ENCODE measurements at regions not wholly inside any gene's neighbourhood (a gene's known extent, or its start where the extent isn't known, plus 50 kb on each side); places are given as distances from the start of the nearest gene placed in this dataset.
"Not testable (repeated sequence)": the region's sequence is repeated elsewhere in the genome, so short reads cannot be mapped to it uniquely, and the experiment has no call there.

DNA sequence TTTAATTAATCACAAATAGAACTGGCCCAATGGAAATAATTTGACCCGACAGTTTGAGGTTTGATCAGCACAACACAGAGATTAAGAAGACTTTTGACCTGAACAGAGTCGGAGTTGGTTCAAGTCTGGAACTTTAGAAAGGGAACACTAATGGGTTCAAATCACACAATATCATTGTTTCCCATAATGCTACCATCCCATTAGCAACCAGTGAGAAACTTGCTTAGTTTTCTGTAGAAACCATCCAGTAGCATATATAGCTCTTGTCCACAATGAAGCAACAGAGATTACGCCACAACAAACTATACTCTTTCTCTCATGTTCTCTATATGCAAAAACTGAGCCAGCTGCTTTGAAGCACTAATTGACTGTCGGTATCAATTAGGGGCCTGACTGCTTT, 376.9 kb upstream of the SPRY2 start:
- DNase-seq (ENCODE audit: low spot score in 2 of 2), result no peak
- no peak overlapping the region for H3K27ac Mint-ChIP-seq
- H3K36me3 Mint-ChIP-seq, result no peaks in the 10 kb centered on the region
- ATAC-seq, result no peak
- peaks cover 4 to 18% of the 10 kb centered on the region in 2 donors for H3K9me3 Mint-ChIP-seq

DNA sequence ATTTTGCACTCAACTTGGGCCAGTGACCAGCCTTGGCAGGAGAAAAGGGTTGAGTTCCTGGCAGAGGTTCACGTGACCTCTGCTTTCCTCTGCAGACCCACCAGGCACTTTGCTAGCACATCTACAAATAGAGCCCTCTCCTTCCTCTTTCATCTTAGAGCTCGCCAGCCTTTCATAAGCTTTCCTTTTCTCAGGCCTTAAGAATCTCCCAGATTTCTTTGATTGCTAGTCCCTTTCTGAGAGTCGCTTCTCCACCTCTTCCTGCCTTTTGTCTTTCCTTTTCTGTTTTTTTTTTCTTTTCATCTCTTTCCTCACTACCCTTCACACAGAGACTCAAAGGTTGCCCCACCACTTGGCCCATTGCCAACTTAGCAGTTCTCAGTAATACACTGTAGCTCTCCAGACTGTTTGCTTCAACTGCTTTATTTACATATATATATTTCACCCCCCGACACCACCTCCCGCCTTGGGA, 375.7 kb upstream of the SPRY2 start:
- no peak for DNase-seq (ENCODE audit: low spot score in 2 of 2)
- Mint-ChIP-seq H3K36me3 (no peaks in the 10 kb centered on the region), H3K9me3 (peaks cover 4 to 18% of the 10 kb centered on the region in 2 donors), H3K27ac (no peak overlapping the region)
- no peak for ATAC-seq

DNA sequence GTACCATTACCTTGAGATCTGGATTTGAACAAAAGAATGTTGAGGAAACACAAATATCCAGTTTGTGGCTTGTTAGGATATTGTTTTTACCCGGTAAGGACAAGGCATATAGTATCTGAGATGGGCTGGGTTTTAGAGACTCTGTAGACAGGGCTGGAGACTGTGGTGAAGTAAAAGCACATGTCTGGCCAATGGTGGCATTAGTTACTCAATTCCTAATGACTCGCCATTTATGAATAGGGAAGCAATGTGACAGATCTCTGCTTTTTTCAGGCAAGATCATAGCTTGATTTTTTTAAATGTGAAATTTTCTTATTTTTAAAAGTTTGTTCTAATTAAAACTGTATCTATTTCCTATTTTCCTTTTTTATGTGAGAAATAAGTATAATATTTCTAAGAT, 371.1 kb upstream of the SPRY2 start:
- peaks cover 0 to 18% of the 10 kb centered on the region in 2 donors for H3K9me3 Mint-ChIP-seq
- ATAC-seq (no peak), DNase-seq (ENCODE audit: low spot score in 2 of 2) (no peak)
- H3K36me3 Mint-ChIP-seq, result peaks cover 0 to 4% of the 10 kb centered on the region in 2 donors
- H3K27ac Mint-ChIP-seq, result no peak overlapping the region

DNA sequence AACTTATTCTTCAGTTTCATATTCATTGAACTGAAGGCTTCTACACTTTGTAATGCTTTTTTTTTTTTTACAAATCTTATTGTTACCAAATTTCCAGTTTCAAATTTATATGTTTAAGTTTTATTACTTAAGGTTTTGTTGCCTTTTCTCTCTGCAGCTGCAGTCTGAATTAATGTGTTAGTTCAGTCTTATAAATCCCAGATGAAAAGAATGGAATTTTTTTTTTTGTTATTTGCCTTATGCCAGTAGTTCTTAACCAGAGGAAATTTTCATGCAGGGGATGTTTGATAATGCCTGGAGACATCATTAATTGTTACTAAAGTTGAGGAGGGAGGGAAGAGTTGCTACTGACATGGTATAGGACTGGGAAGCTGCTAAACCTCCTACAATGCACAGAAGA, 367.9 kb upstream of the SPRY2 start:
- H3K27ac Mint-ChIP-seq, result no peak overlapping the region
- ATAC-seq (no peak), DNase-seq (ENCODE audit: low spot score in 2 of 2) (no peak)
- peaks cover 1 to 7% of the 10 kb centered on the region in 2 donors for H3K9me3 Mint-ChIP-seq
- peaks cover 0 to 4% of the 10 kb centered on the region in 2 donors for H3K36me3 Mint-ChIP-seq

GRCh38 chr13:80707000-80707983, 366.4 kb upstream of the SPRY2 start:
- ATAC-seq (no peak), DNase-seq (ENCODE audit: low spot score in 2 of 2) (no peak)
- H3K27ac Mint-ChIP-seq, result no peak overlapping the region
- peaks cover 2 to 6% of the 10 kb centered on the region in 2 donors for H3K9me3 Mint-ChIP-seq
- H3K36me3 Mint-ChIP-seq, result peaks cover 0 to 4% of the 10 kb centered on the region in 2 donors

DNA sequence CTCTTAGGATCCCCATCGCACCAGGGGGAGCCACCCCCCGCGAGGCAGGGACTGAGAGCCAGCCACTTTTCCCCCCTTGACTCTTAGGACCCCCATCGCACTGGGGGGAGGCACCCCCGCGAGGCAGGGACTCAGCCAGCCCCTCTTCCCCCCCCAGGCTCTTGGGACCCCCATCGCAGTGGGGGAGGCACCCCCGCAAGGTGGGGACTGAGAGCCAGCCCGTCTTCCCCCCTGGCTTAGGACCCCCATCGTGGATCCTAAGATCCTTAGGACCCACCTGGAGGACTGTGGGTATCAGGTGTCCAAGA, 365.2 kb upstream of the SPRY2 start:
- Mint-ChIP-seq H3K36me3 (peaks cover 0 to 4% of the 10 kb centered on the region in 2 donors), H3K9me3 (peaks cover 8 to 14% of the 10 kb centered on the region in 2 donors)
- no peak for DNase-seq (ENCODE audit: low spot score in 2 of 2)

GRCh38 chr13:80705371-80706163, 364.6 kb upstream of the SPRY2 start:
- Mint-ChIP-seq H3K27ac (no peak overlapping the region), H3K36me3 (peaks cover 0 to 4% of the 10 kb centered on the region in 2 donors), H3K9me3 (peaks cover 12 to 14% of the 10 kb centered on the region in 2 donors)
- DNase-seq (ENCODE audit: low spot score in 2 of 2), result no peak
- no peak for ATAC-seq

More for the DNA sequence above, 365.2 kb upstream of the SPRY2 start:
- H3K27ac Mint-ChIP-seq, result no peak overlapping the region
- no peak for ATAC-seq

DNA sequence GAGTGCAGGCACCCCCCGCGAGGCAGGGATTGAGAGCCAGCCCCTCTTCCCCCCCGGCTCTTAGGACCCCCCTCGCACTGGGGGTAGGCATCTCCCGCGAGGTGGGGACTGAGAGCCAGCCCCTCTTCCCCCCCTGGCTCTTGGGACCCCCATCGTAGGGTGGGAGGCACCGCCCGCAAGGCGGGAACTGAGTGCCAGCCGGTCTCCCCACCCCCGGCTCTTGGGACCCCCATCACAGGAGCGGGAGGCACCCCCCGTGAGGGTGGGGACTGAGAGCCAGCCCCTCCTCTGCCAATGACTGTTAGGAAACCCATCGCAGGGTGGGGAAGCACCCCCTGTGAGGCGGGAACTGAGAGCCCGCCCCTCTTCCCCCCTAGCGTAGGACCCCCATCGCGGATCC, 363.4 kb upstream of the SPRY2 start:
- no peak for ATAC-seq
- Mint-ChIP-seq H3K27ac (no peak overlapping the region), H3K9me3 (peaks cover 13 to 14% of the 10 kb centered on the region in 2 donors), H3K36me3 (peaks cover 0 to 4% of the 10 kb centered on the region in 2 donors)
- DNase-seq (ENCODE audit: low spot score in 2 of 2), result no peak

GRCh38 chr13:80695841-80696240, 354.9 kb upstream of the SPRY2 start:
- ATAC-seq, result no peak
- Mint-ChIP-seq H3K27ac (no peak overlapping the region), H3K9me3 (peaks cover 16 to 19% of the 10 kb centered on the region in 2 donors), H3K36me3 (no peaks in the 10 kb centered on the region)
- no peak for DNase-seq (ENCODE audit: low spot score in 2 of 2)

DNA sequence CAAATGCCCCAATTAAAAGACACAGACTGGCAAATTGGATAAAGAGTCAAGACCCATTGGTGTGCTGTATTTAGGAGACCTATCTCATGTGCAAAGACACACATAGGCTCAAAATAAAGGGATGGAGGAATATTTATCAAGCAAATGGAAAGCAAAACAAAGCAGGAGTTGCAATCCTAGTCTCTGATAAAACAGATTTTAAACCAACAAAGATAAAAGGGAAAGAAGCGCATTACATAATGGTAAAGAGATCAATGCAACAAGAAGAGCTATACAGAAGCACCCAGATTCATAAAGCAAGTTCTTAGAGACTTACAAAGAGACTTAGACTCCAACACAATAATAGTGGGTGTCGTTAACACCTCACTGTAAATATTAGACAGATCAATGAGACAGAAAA, 350.9 kb upstream of the SPRY2 start:
- ATAC-seq; H3K36me3 Mint-ChIP-seq; H3K27ac Mint-ChIP-seq; DNase-seq (ENCODE audit: low spot score in 2 of 2): not testable (repeated sequence)
- H3K9me3 Mint-ChIP-seq, result peaks cover 18 to 23% of the 10 kb centered on the region in 2 donors

DNA sequence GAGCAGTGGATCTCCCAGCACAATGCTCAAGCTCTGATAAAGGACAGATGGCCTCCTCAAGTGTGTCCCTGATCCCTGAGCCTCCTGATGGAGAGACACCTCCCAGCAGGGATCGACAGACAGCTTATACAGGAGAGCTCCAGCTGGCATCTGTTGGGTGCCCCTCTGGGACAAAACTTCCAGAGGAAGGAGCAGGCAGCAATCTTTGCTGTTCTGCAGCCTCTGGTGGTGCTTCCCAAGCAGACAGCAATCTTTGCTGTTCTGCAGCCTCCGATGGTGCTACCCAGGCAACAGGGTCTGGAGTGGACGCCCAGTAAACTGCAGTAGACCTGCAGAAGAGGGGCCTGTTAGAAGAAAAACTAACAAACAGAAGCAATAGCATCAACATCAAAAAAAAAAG, 349.3 kb upstream of the SPRY2 start:
- H3K36me3 Mint-ChIP-seq, result peaks cover 0 to 6% of the 10 kb centered on the region in 2 donors
- ATAC-seq (no peak), DNase-seq (ENCODE audit: low spot score in 2 of 2) (no peak)
- H3K27ac Mint-ChIP-seq, result no peak overlapping the region
- H3K9me3 Mint-ChIP-seq, result peaks cover 18 to 23% of the 10 kb centered on the region in 2 donors

DNA sequence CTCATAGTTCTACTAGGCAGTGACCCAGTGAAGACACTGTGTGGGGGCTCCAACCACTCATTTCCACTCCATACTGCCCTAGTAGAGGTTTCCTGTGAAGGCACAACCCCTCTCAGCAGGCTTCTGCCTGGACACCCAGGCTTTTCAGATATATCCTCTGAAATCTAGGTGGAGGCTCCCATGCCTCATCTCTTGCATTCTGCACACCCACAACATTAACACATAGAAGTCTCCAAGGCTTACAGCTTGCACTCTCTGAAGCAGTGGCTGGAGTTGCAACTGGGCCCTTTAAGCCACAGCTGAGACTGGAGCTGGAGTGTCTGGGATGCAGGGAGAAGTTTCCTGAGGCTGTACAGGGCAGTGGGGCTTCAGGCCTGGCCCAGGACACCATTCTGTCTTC, 347.7 kb upstream of the SPRY2 start:
- no peak overlapping the region for H3K27ac Mint-ChIP-seq
- peaks cover 0 to 6% of the 10 kb centered on the region in 2 donors for H3K36me3 Mint-ChIP-seq
- ATAC-seq (no peak), DNase-seq (ENCODE audit: low spot score in 2 of 2) (no peak)
- peaks cover 20 to 27% of the 10 kb centered on the region in 2 donors for H3K9me3 Mint-ChIP-seq

DNA sequence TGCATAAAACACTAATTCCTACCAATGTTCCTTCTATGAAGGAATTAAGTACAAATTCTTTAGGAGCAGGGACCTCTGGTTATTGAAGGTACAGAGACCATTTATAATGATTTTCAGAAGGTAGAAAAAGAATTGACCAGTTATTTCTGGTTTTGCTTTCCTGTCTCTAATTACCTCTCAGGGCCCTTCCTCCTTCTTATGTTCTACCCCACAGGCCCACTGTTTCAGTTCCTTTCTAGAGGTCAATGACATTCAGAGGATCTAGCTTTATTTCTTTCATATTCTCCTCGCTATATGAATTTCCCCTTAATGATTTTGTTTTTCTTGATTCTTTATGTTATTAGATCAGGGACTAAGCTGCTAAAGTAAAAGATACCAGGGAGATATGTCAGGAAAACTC, 345.0 kb upstream of the SPRY2 start:
- no peak for DNase-seq (ENCODE audit: low spot score in 2 of 2)
- H3K36me3 Mint-ChIP-seq, result peaks cover 0 to 6% of the 10 kb centered on the region in 2 donors
- ATAC-seq, result no peak
- H3K9me3 Mint-ChIP-seq, result peaks cover 14 to 15% of the 10 kb centered on the region in 2 donors
- H3K27ac Mint-ChIP-seq, result no peak overlapping the region

- H3K27ac Mint-ChIP-seq, result no peak overlapping the region
- no peaks in the 10 kb centered on the region for H3K36me3 Mint-ChIP-seq
- ATAC-seq (no peak), DNase-seq (ENCODE audit: low spot score in 2 of 2) (no peak)
- H3K9me3 Mint-ChIP-seq, result peaks cover 10 to 16% of the 10 kb centered on the region in 2 donors
Observed at GRCh38 chr13:80684217-80684991, 343.5 kb upstream of the SPRY2 start.

DNA sequence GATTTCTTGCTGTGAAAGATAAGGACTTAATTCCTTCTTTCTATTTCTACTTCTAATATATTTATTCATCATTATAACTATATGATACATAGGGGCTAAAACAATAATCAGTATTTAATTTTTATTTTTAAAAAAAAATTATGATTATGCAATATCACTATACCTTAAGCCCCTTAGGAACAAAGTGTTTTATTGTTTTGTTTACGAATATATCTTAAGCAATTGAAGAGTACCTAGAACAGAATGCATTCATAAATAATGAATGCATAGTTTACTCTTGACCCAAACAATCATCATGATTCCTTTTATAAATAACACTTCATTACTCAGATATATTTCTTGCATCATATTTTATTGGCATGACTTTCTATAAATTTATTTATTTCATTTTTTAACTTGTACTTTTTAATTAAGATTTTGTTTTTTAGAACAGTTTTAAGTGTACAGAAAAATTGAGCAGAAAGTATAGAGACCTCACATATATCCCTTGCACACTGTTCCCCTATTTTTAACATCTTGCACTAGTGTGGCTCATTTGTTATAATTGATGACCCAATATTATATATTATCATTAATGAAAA, 339.9 kb upstream of the SPRY2 start:
- peaks cover 18 to 32% of the 10 kb centered on the region in 2 donors for H3K9me3 Mint-ChIP-seq
- H3K36me3 Mint-ChIP-seq, result no peaks in the 10 kb centered on the region
- ATAC-seq (no peak), DNase-seq (ENCODE audit: low spot score in 2 of 2) (no peak)
- H3K27ac Mint-ChIP-seq, result no peak overlapping the region

DNA sequence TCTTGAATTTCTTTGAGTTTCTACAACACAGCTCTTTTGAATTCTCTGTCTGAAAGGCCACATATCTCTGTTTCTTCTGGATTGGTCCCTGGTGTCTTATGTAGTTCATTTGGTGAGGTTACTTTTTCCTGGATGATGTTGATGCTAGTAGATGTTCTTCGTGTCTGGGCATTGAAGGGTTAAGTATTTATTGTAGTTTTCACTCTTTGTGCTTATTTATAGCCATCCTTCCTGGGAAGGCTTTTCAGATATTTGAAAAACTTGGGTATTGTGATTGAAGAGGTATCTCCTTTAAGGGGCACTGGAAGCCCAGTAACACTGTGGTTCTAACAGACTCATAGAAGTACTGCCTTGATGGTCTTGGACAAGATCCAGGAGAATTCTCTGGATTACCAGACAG, 338.5 kb upstream of the SPRY2 start:
- no peak for DNase-seq (ENCODE audit: low spot score in 2 of 2)
- H3K36me3 Mint-ChIP-seq, result no peaks in the 10 kb centered on the region
- H3K27ac Mint-ChIP-seq, result no peak overlapping the region
- H3K9me3 Mint-ChIP-seq, result peaks cover 18 to 32% of the 10 kb centered on the region in 2 donors
- no peak for ATAC-seq
